ENCODE measurements at regions not wholly inside any gene's neighbourhood (a gene's known extent, or its start where the extent isn't known, plus 50 kb on each side); places are given as distances from the start of the nearest gene placed in this dataset.
A peak's percentile ranks its signal among the peaks of the same experiment; 100 is the strongest.
"Not testable (repeated sequence)": the region's sequence is repeated elsewhere in the genome, so short reads cannot be mapped to it uniquely, and the experiment has no call there.

DNA sequence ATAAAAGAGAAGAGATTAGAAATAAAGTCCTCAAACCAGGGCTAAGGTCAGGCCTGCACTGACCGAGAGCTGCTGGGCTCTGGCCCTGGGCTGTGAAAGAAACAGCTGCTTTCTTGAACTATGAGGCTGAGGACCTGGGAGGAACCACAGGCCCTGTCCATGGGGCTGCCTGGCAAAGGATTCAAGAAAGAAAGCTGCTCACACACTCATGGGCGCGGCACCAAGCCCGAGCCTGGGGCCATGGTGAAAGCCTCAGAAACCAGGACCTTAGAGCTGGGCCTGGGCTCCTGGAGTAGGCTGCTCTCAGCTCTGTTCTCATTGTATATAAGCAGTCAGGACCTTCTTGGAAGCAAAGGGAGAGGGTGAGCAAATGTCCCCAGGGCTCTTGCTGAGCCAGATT lies 601.9 kb downstream of the RPIA start:
- H3K27ac ChIP-seq (ENCODE audit: low read depth); H3K4me2 ChIP-seq: not testable (repeated sequence)

GRCh38 chr2:89294335-89294734 lies 602.9 kb downstream of the RPIA start:
- H3K4me1 ChIP-seq (ENCODE audit: insufficient read depth); H3K4me3 Mint-ChIP-seq; H3K36me3 Mint-ChIP-seq (ENCODE audit: low read depth); H3K27ac Mint-ChIP-seq; DNase-seq (ENCODE audit: low spot score); H3K4me3 ChIP-seq; H3K36me3 ChIP-seq (ENCODE audit: insufficient read depth); H2AFZ ChIP-seq; H3K4me1 Mint-ChIP-seq; ATAC-seq; H3K79me2 ChIP-seq (replicated peaks; ENCODE audit: insufficient read depth); H3K27me3 ChIP-seq (ENCODE audit: insufficient read depth); H4K20me1 ChIP-seq (replicated peaks; ENCODE audit: insufficient read depth); H3K4me2 ChIP-seq; H3K27ac ChIP-seq (ENCODE audit: low read depth); H3K9me2 ChIP-seq (ENCODE audit: insufficient read depth); H3F3A ChIP-seq (replicated peaks; ENCODE audit: low read depth); H3K27me3 Mint-ChIP-seq (ENCODE audit: insufficient read depth, low read depth, poor library complexity): not testable (repeated sequence)
- H3K9me3 Mint-ChIP-seq: peaks cover 10% of the 10 kb centered on the region

More for the DNA sequence above, 601.9 kb downstream of the RPIA start:
- H3K27me3 Mint-ChIP-seq (ENCODE audit: insufficient read depth, low read depth, poor library complexity); H3K9me2 ChIP-seq (ENCODE audit: insufficient read depth); ATAC-seq; H3K9me3 Mint-ChIP-seq; H3K36me3 ChIP-seq (ENCODE audit: insufficient read depth); H3K79me2 ChIP-seq (replicated peaks; ENCODE audit: insufficient read depth); H3K4me1 Mint-ChIP-seq; H4K20me1 ChIP-seq (replicated peaks; ENCODE audit: insufficient read depth); H3F3A ChIP-seq (replicated peaks; ENCODE audit: low read depth); H3K27me3 ChIP-seq (ENCODE audit: insufficient read depth); H3K36me3 Mint-ChIP-seq (ENCODE audit: low read depth); H2AFZ ChIP-seq; H3K4me3 Mint-ChIP-seq; H3K4me1 ChIP-seq (ENCODE audit: insufficient read depth); H3K4me3 ChIP-seq; H3K27ac Mint-ChIP-seq; DNase-seq (ENCODE audit: low spot score): not testable (repeated sequence)

DNA sequence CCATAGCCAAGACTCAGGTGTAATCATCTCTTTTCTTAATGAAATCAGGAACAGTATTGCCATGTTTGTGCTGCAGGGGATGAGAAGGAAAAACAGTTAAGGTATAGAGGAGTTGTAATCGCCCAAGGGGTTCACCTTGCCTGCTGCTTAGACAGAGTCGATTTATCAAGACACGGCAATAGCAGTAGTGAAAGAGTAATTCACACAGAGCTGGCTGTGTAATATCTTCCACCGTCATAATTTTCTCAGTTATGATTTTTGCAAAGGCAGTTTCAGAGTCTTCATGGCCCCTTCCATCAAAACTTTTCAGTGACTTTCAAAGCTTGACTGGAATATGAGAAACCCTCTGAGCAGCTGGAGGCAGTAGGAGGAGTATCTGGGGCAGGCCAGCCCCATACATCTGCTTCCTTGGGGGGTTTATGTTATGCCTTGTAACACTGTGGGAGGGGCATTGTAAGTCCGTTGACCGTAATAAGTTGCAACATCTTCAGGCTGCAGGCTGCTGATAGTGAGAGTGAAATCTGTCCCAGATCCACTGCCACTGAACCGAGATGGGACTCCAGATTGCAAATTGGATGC lies 605.4 kb downstream of the RPIA start:
- H3K36me3 ChIP-seq (ENCODE audit: insufficient read depth); H3K27ac Mint-ChIP-seq; H4K20me1 ChIP-seq (replicated peaks; ENCODE audit: insufficient read depth); H3K4me2 ChIP-seq; DNase-seq (ENCODE audit: low spot score); H3K4me1 Mint-ChIP-seq; H3K36me3 Mint-ChIP-seq (ENCODE audit: low read depth); H2AFZ ChIP-seq; H3K9me2 ChIP-seq (ENCODE audit: insufficient read depth); H3K79me2 ChIP-seq (replicated peaks; ENCODE audit: insufficient read depth); H3K4me3 Mint-ChIP-seq; H3K4me1 ChIP-seq (ENCODE audit: insufficient read depth); H3F3A ChIP-seq (replicated peaks; ENCODE audit: low read depth); ATAC-seq; H3K27me3 ChIP-seq (ENCODE audit: insufficient read depth); H3K27ac ChIP-seq (ENCODE audit: low read depth); H3K4me3 ChIP-seq; H3K27me3 Mint-ChIP-seq (ENCODE audit: insufficient read depth, low read depth, poor library complexity): not testable (repeated sequence)
- peaks cover 18% of the 10 kb centered on the region for H3K9me3 Mint-ChIP-seq

- not testable (repeated sequence) for H3K4me1 ChIP-seq (ENCODE audit: insufficient read depth); H3F3A ChIP-seq (replicated peaks; ENCODE audit: low read depth); H3K4me3 ChIP-seq; H3K4me2 ChIP-seq; DNase-seq (ENCODE audit: low spot score); H3K9me2 ChIP-seq (ENCODE audit: insufficient read depth); H3K27ac Mint-ChIP-seq; H3K36me3 Mint-ChIP-seq (ENCODE audit: low read depth); H3K79me2 ChIP-seq (replicated peaks; ENCODE audit: insufficient read depth); H3K4me3 Mint-ChIP-seq; H3K36me3 ChIP-seq (ENCODE audit: insufficient read depth); H2AFZ ChIP-seq; H3K4me1 Mint-ChIP-seq; ATAC-seq; H3K27me3 Mint-ChIP-seq (ENCODE audit: insufficient read depth, low read depth, poor library complexity); H3K27me3 ChIP-seq (ENCODE audit: insufficient read depth); H3K27ac ChIP-seq (ENCODE audit: low read depth); H4K20me1 ChIP-seq (replicated peaks; ENCODE audit: insufficient read depth)
- peaks cover 25% of the 10 kb centered on the region for H3K9me3 Mint-ChIP-seq
Observed at GRCh38 chr2:89299196-89299595, 607.7 kb downstream of the RPIA start.

GRCh38 chr2:89305623-89306022 lies 614.1 kb downstream of the RPIA start:
- H4K20me1 ChIP-seq (replicated peaks; ENCODE audit: insufficient read depth); H3K4me1 ChIP-seq (ENCODE audit: insufficient read depth); H3K27ac ChIP-seq (ENCODE audit: low read depth); H3K36me3 ChIP-seq (ENCODE audit: insufficient read depth); H3K4me3 ChIP-seq; H2AFZ ChIP-seq; H3K4me2 ChIP-seq; H3K36me3 Mint-ChIP-seq (ENCODE audit: low read depth); H3F3A ChIP-seq (replicated peaks; ENCODE audit: low read depth); H3K27ac Mint-ChIP-seq; H3K27me3 ChIP-seq (ENCODE audit: insufficient read depth); ATAC-seq; H3K4me1 Mint-ChIP-seq; H3K79me2 ChIP-seq (replicated peaks; ENCODE audit: insufficient read depth); H3K9me2 ChIP-seq (ENCODE audit: insufficient read depth); H3K27me3 Mint-ChIP-seq (ENCODE audit: insufficient read depth, low read depth, poor library complexity); H3K4me3 Mint-ChIP-seq: not testable (repeated sequence)
- peak; percentile 0 for DNase-seq (ENCODE audit: low spot score)
- H3K9me3 Mint-ChIP-seq: peaks cover 20% of the 10 kb centered on the region

GRCh38 chr2:89306869-89307637 lies 615.6 kb downstream of the RPIA start:
- not testable (repeated sequence) for H3F3A ChIP-seq (replicated peaks; ENCODE audit: low read depth); H2AFZ ChIP-seq; H3K27me3 Mint-ChIP-seq (ENCODE audit: insufficient read depth, low read depth, poor library complexity); H3K4me1 ChIP-seq (ENCODE audit: insufficient read depth); H4K20me1 ChIP-seq (replicated peaks; ENCODE audit: insufficient read depth); H3K36me3 ChIP-seq (ENCODE audit: insufficient read depth); H3K27ac Mint-ChIP-seq; H3K27ac ChIP-seq (ENCODE audit: low read depth); ATAC-seq; H3K4me1 Mint-ChIP-seq; H3K27me3 ChIP-seq (ENCODE audit: insufficient read depth); H3K79me2 ChIP-seq (replicated peaks; ENCODE audit: insufficient read depth); H3K9me2 ChIP-seq (ENCODE audit: insufficient read depth); H3K36me3 Mint-ChIP-seq (ENCODE audit: low read depth); H3K4me2 ChIP-seq; H3K4me3 ChIP-seq; H3K4me3 Mint-ChIP-seq
- peak; percentile 2 for DNase-seq (ENCODE audit: low spot score)
- H3K9me3 Mint-ChIP-seq: peaks cover 24% of the 10 kb centered on the region
